ENCODE measurements at regions not wholly inside any gene's neighbourhood (a gene's known extent, or its start where the extent isn't known, plus 50 kb on each side); places are given as distances from the start of the nearest gene placed in this dataset.

DNA sequence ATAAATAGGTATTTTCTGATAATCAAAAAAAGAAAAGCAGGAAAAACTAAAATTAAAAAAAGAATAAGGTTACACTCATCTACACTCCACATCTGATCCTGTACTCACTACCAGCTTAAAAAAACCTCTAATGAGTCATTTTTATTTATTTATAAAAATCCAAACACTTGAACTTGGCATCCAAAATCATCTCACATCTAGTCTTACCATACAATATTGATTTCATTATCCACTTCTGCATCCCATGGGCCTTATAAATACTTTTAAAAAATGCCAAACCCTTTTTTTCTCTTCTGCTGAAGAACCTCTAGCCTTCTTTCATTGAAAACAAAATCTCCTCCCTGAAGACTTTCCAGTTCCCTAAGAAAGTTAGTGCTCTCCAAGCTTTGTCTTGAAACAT lies 109.7 kb downstream of the TMTC3 start:
- no peak overlapping the region for H2AFZ ChIP-seq (ENCODE audit: low read length)
- TF ChIP-seq EZH2 (IDR thresholded peaks at IDR 0.05; ENCODE audit: borderline replicate concordance, low read length) (no peak), CTCF (IDR thresholded peaks at IDR 0.05; ENCODE audit: low read length) (no peak)
- no peaks in the 10 kb centered on the region for H3K27me3 ChIP-seq (ENCODE audit: insufficient read depth, low read length)

DNA sequence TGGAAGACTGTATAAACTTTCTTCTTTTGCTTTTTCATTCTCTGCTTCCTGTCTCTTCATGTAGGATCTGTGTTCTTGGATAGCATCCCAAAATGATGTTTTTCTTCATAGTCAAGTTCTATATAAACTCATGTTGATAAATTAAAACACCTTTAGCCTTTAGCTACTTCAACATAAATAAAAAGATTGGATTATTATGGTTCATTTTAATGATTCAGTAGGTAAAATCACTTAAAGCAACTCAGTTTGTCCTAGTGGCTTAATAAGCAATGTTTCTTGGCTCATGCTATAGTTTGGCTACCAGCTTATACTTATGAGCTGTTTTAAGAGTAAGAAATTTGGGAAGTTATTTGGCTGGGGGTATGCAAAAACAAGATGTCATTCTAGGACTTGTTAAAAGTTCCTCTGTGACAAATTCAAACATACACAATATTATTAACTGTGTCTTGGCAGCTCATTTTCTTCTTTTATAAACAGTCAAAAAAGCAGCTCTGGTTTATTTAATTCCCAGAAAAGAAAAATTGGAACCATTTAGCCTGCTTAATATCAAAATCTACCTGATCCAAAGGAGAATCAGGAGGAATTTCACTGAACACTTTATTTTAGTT lies 111.4 kb downstream of the TMTC3 start:
- no peaks in the 10 kb centered on the region for H3K79me2 ChIP-seq (ENCODE audit: insufficient read depth, low read length)
- no peaks in the 10 kb centered on the region for H3K27me3 ChIP-seq (ENCODE audit: insufficient read depth, low read length)
- no peaks in the 10 kb centered on the region for H3K4me1 ChIP-seq (ENCODE audit: insufficient read depth, low read length, severe bottlenecking)
- H3K27ac ChIP-seq (ENCODE audit: low read depth, low read length, poor library complexity, severe bottlenecking): no peak overlapping the region
- H3K9ac ChIP-seq (ENCODE audit: low read length): no peak overlapping the region
- H3K4me3 ChIP-seq (ENCODE audit: low read depth, low read length, poor library complexity, severe bottlenecking): no peak overlapping the region
- no peaks in the 10 kb centered on the region for H4K20me1 ChIP-seq (ENCODE audit: insufficient read depth, low read length)
- H3K4me2 ChIP-seq (ENCODE audit: low read length): no peak overlapping the region
- TF ChIP-seq EZH2 (IDR thresholded peaks at IDR 0.05; ENCODE audit: borderline replicate concordance, low read length) (no peak), CTCF (IDR thresholded peaks at IDR 0.05; ENCODE audit: low read length) (no peak)
- H3K36me3 ChIP-seq (ENCODE audit: insufficient read depth, low read length): no peaks in the 10 kb centered on the region
- no peak overlapping the region for H2AFZ ChIP-seq (ENCODE audit: low read length)
- no peaks in the 10 kb centered on the region for H3K9me3 ChIP-seq (ENCODE audit: low read length)
- H3F3A ChIP-seq (ENCODE audit: insufficient read depth, low read length): no peaks in the 10 kb centered on the region
- no peaks in the 10 kb centered on the region for H3K9me2 ChIP-seq (ENCODE audit: low read depth, low read length)

More for the DNA sequence above, 109.7 kb downstream of the TMTC3 start:
- Histone ChIP-seq H4K20me1 (ENCODE audit: insufficient read depth, low read length) (no peaks in the 10 kb centered on the region), H3K4me3 (ENCODE audit: low read depth, low read length, poor library complexity, severe bottlenecking) (no peak overlapping the region), H3K9ac (ENCODE audit: low read length) (no peak overlapping the region), H3F3A (ENCODE audit: insufficient read depth, low read length) (no peaks in the 10 kb centered on the region), H3K27ac (ENCODE audit: low read depth, low read length, poor library complexity, severe bottlenecking) (no peak overlapping the region), H3K9me3 (ENCODE audit: low read length) (no peaks in the 10 kb centered on the region), H3K4me1 (ENCODE audit: insufficient read depth, low read length, severe bottlenecking) (no peaks in the 10 kb centered on the region), H3K9me2 (ENCODE audit: low read depth, low read length) (no peaks in the 10 kb centered on the region), H3K4me2 (ENCODE audit: low read length) (no peak overlapping the region), H3K79me2 (ENCODE audit: insufficient read depth, low read length) (no peaks in the 10 kb centered on the region), H3K36me3 (ENCODE audit: insufficient read depth, low read length) (no peaks in the 10 kb centered on the region)

GRCh38 chr12:88255224-88255623 lies 113.1 kb downstream of the TMTC3 start:
- no peaks in the 10 kb centered on the region for H3K9me2 ChIP-seq (ENCODE audit: low read depth, low read length)

More at GRCh38 chr12:88255224-88255623, 113.1 kb downstream of the TMTC3 start:
- Histone ChIP-seq H3K9ac (ENCODE audit: low read length) (no peak overlapping the region), H3F3A (ENCODE audit: insufficient read depth, low read length) (no peaks in the 10 kb centered on the region), H3K79me2 (ENCODE audit: insufficient read depth, low read length) (no peaks in the 10 kb centered on the region), H3K36me3 (ENCODE audit: insufficient read depth, low read length) (no peaks in the 10 kb centered on the region), H3K9me3 (ENCODE audit: low read length) (no peaks in the 10 kb centered on the region), H3K27ac (ENCODE audit: low read depth, low read length, poor library complexity, severe bottlenecking) (no peak overlapping the region), H4K20me1 (ENCODE audit: insufficient read depth, low read length) (no peaks in the 10 kb centered on the region), H3K4me2 (ENCODE audit: low read length) (no peak overlapping the region), H3K4me3 (ENCODE audit: low read depth, low read length, poor library complexity, severe bottlenecking) (no peak overlapping the region), H3K27me3 (ENCODE audit: insufficient read depth, low read length) (no peaks in the 10 kb centered on the region), H2AFZ (ENCODE audit: low read length) (no peak overlapping the region), H3K4me1 (ENCODE audit: insufficient read depth, low read length, severe bottlenecking) (no peaks in the 10 kb centered on the region)
- TF ChIP-seq CTCF (IDR thresholded peaks at IDR 0.05; ENCODE audit: low read length) (no peak), EZH2 (IDR thresholded peaks at IDR 0.05; ENCODE audit: borderline replicate concordance, low read length) (no peak)

Data from OCI-LY1 (cell line).